DND-41 (cell line): ENCODE measurements at regions not wholly inside any gene's neighbourhood (a gene's known extent, or its start where the extent isn't known, plus 50 kb on each side); places are given as distances from the start of the nearest gene placed in this dataset.

ENCODE experiments used
- CTCF ChIP-seq: IDR thresholded peaks from 2 replicates; pipeline ENCODE4 v1.5.1; 2012; ENCODE audit warnings: borderline replicate concordance, low read length, moderate library complexity, mild to moderate bottlenecking; ENCODE audit not compliant: poor library complexity, severe bottlenecking; ENCODE audit errors: extremely low read depth
- EZH2 ChIP-seq: IDR thresholded peaks from 3 replicates; pipeline ENCODE4 v1.6.1; 2012; ENCODE audit warnings: borderline replicate concordance, low read depth, mild to moderate bottlenecking, moderate library complexity, low read length, inconsistent platforms; ENCODE audit not compliant: severe bottlenecking

GRCh38 chr11:134780486-134781147, 368.6 kb upstream of the B3GAT1 start:
- no peak for TF ChIP-seq EZH2
- TF ChIP-seq CTCF = no peak
